IMR-90 (cell line): ENCODE measurements at regions not wholly inside any gene's neighbourhood (a gene's known extent, or its start where the extent isn't known, plus 50 kb on each side); places are given as distances from the start of the nearest gene placed in this dataset.
A peak's percentile ranks its signal among the peaks of the same experiment; 100 is the strongest.

ENCODE experiments used
- ATAC-seq: fragments of 200-7000 bp; cut with Tn5 transposase; 2 replicates; pipeline ENCODE4 v1.9.1; 2020; ENCODE audit warnings: low read depth, mild to moderate bottlenecking, moderate library complexity
- BruUV-seq: library from RNA; stranded (reverse); fragments of 400-500 nt; replicated peaks from 2 replicates; lab custom pipeline; 2021; lab: Mats Ljungman, UMichigan
- CTCF ChIA-PET: fragments of 300-600 bp; formaldehyde crosslinking; extraction: SDS; loops from one replicate; lab custom pipeline; 2021; ENCODE audit warnings: antibody characterized with exemption; lab: Yijun Ruan, JAX
- POLR2A ChIA-PET: fragments of 300-600 bp; sonication (Branson Sonifier 250); formaldehyde crosslinking; loops from one replicate; lab custom pipeline; 2022; ENCODE audit warnings: antibody characterized with exemption; ENCODE audit not compliant: unreplicated experiment; lab: Charles Lee
- DNase-seq: peaks from one replicate; pipeline ENCODE4 v3.0.0; 2013
- H2AFZ ChIP-seq: replicated peaks from 2 replicates; pipeline ENCODE3; 2013; ENCODE audit warnings: low read length, mild to moderate bottlenecking; ENCODE audit not compliant: poor library complexity
- H2AK5ac ChIP-seq: 2 replicates; pipeline ENCODE4 v1.6.1; 2013; ENCODE audit warnings: low read depth, low read length, inconsistent platforms
- H2AK9ac ChIP-seq: replicated peaks from 2 replicates; pipeline ENCODE3; 2013; ENCODE audit warnings: mild to moderate bottlenecking, low read depth, low read length, moderate library complexity; ENCODE audit not compliant: poor library complexity
- H2BK120ac ChIP-seq: 2 replicates; pipeline ENCODE4 v1.6.1; 2013; ENCODE audit warnings: low read depth, low read length, inconsistent platforms
- H2BK15ac ChIP-seq: 3 replicates; pipeline ENCODE4 v1.6.1; 2013; ENCODE audit warnings: low read depth, low read length, inconsistent platforms
- H2BK20ac ChIP-seq: 2 replicates; pipeline ENCODE4 v1.6.1; 2013; ENCODE audit warnings: low read depth, mild to moderate bottlenecking, inconsistent platforms, low read length, moderate library complexity
- H2BK5ac ChIP-seq: 2 replicates; pipeline ENCODE4 v1.6.1; 2013; ENCODE audit warnings: mild to moderate bottlenecking, low read depth, low read length, inconsistent platforms; ENCODE audit not compliant: poor library complexity, severe bottlenecking
- H3K14ac ChIP-seq: replicated peaks from 2 replicates; pipeline ENCODE4 v1.6.1; 2013; ENCODE audit warnings: low read depth, low read length, inconsistent platforms
- H3K18ac ChIP-seq: 2 replicates; pipeline ENCODE4 v1.6.1; 2013; ENCODE audit warnings: low read depth, low read length, control low read depth
- H3K23ac ChIP-seq: 2 replicates; pipeline ENCODE4 v1.6.1; 2013; ENCODE audit warnings: low read depth, low read length, inconsistent platforms
- H3K27ac ChIP-seq: 2 replicates; pipeline ENCODE4 v1.5.1; 2013; ENCODE audit warnings: mild to moderate bottlenecking, control low read depth, low read length; ENCODE audit not compliant: insufficient read depth
- H3K27me3 ChIP-seq: 2 replicates; pipeline ENCODE4 v1.6.1; 2013; ENCODE audit warnings: low read length; ENCODE audit not compliant: control insufficient read depth, insufficient read depth
- H3K36me3 ChIP-seq: 2 replicates; pipeline ENCODE4 v1.6.1; 2013; ENCODE audit warnings: low read length, mixed read lengths; ENCODE audit not compliant: control insufficient read depth, insufficient read depth
- H3K4ac ChIP-seq: 2 replicates; pipeline ENCODE4 v1.6.1; 2013; ENCODE audit warnings: low read depth, low read length, inconsistent platforms
- H3K4me1 ChIP-seq: 2 replicates; pipeline ENCODE4 v1.6.1; 2013; ENCODE audit warnings: low read length, mixed read lengths; ENCODE audit not compliant: control insufficient read depth, insufficient read depth
- H3K4me2 ChIP-seq: 2 replicates; pipeline ENCODE4 v1.6.1; 2013; ENCODE audit warnings: low read depth, mild to moderate bottlenecking, control low read depth, low read length, moderate library complexity
- H3K4me3 ChIP-seq: 2 replicates; pipeline ENCODE4 v1.5.1; 2013; ENCODE audit warnings: low read depth, mild to moderate bottlenecking, control low read depth, low read length, moderate library complexity; ENCODE audit not compliant: insufficient read depth
- H3K56ac ChIP-seq: 2 replicates; pipeline ENCODE4 v1.6.1; 2013; ENCODE audit warnings: low read length, inconsistent platforms; ENCODE audit not compliant: insufficient read depth; ENCODE audit errors: extremely low read depth
- H3K79me1 ChIP-seq, 2 experiments: 2 replicates each; pipeline ENCODE4 v1.6.1; 2013; ENCODE audit warnings: low read length in 2 of 2, inconsistent platforms in 1 of 2, low read depth in 1 of 2
- H3K9ac ChIP-seq: 2 replicates; pipeline ENCODE4 v1.6.1; 2013; ENCODE audit warnings: low read depth, low read length, control low read depth
- H3K9me1 ChIP-seq: 2 replicates; pipeline ENCODE4 v1.6.1; 2013; ENCODE audit warnings: low read length, inconsistent platforms; ENCODE audit not compliant: insufficient read depth
- H3K9me3 ChIP-seq: 2 replicates; pipeline ENCODE4 v1.6.1; 2013; ENCODE audit warnings: low read length; ENCODE audit not compliant: control insufficient read depth, insufficient read depth
- H4K20me1 ChIP-seq: 2 replicates; pipeline ENCODE4 v1.6.1; 2013; ENCODE audit warnings: low read length, inconsistent platforms; ENCODE audit not compliant: insufficient read depth
- H4K5ac ChIP-seq: 2 replicates; pipeline ENCODE4 v1.6.1; 2013; ENCODE audit warnings: mild to moderate bottlenecking, low read depth, low read length, control low read depth
- H4K8ac ChIP-seq, 2 experiments: 2 replicates each; pipeline ENCODE4 v1.6.1; 2013; ENCODE audit warnings: low read depth in 2 of 2, low read length in 2 of 2, control low read depth in 1 of 2, inconsistent platforms in 1 of 2
- H4K91ac ChIP-seq: 2 replicates; pipeline ENCODE4 v1.6.1; 2013; ENCODE audit warnings: low read depth, low read length, inconsistent platforms; ENCODE audit not compliant: insufficient read depth
- CHD1 ChIP-seq: IDR thresholded peaks from 2 replicates; pipeline ENCODE4 v1.6.1; 2012; ENCODE audit warnings: low read depth, low read length, improper control_type of control experiment
- FOS ChIP-seq: fragments of 150-350 bp; IDR thresholded peaks from 2 replicates; pipeline ENCODE4 v1.6.1; 2016; ENCODE audit warnings: low read depth, low read length
- MAZ ChIP-seq: IDR thresholded peaks from 2 replicates; pipeline ENCODE4 v1.6.1; 2012; ENCODE audit warnings: low read depth, mild to moderate bottlenecking, low read length, improper control_type of control experiment, moderate library complexity, borderline replicate concordance
- MXI1 ChIP-seq: IDR thresholded peaks from 2 replicates; pipeline ENCODE4 v1.6.1; 2012; ENCODE audit warnings: low read depth, mild to moderate bottlenecking, low read length, moderate library complexity, borderline replicate concordance
- RAD21 ChIP-seq: IDR thresholded peaks from 2 replicates; pipeline ENCODE4 v1.6.1; 2012; ENCODE audit warnings: low read length, improper control_type of control experiment
- RCOR1 ChIP-seq: IDR thresholded peaks from 2 replicates; pipeline ENCODE4 v1.6.1; 2012; ENCODE audit warnings: mild to moderate bottlenecking, low read length, improper control_type of control experiment; ENCODE audit not compliant: insufficient replicate concordance
- RFX5 ChIP-seq: IDR thresholded peaks from 2 replicates; pipeline ENCODE4 v1.8.0; 2012; ENCODE audit warnings: low read depth, mild to moderate bottlenecking, low read length, moderate library complexity
- WGBS, 2 experiments: methylation state at CpG; one replicate each; pipeline versions ENCODE4 v1.1.5 to v1.1.7; 2013; ENCODE audit warnings: missing lambda C conversion rate in 2 of 2; ENCODE audit not compliant: insufficient read length in 1 of 2; ENCODE audit errors: extremely low coverage in 2 of 2; 5-methylcytosine and 5-hydroxymethylcytosine counted together
- dilution Hi-C: fragments of 300-500 bp; cut with HindIII; formaldehyde crosslinking; loops from one replicate; pipeline ENCODE4 v1.14.3; 2018; ENCODE audit warnings: low sequenced_read_pairs; ENCODE audit not compliant: unreplicated experiment
- in situ Hi-C: fragments of 300-500 bp; cut with MboI; formaldehyde crosslinking; loops from 3 replicates; pipeline ENCODE4 v1.14.3; 2019; ENCODE audit warnings: low sequenced_read_pairs, inconsistent platforms, mixed read lengths
- intact Hi-C: fragments of 100-400 bp; cut with micrococcal nuclease; formaldehyde crosslinking; loops from 2 replicates; pipeline ENCODE4 v1.10.0; 2022
- TF ChIP-seq, protein P1 (sequence below): conservative IDR thresholded peaks from 2 replicates; pipeline ENCODE4 v1.5.1; 2012; ENCODE audit warnings: mild to moderate bottlenecking, low read depth, low read length, improper control_type of control experiment

DNA sequence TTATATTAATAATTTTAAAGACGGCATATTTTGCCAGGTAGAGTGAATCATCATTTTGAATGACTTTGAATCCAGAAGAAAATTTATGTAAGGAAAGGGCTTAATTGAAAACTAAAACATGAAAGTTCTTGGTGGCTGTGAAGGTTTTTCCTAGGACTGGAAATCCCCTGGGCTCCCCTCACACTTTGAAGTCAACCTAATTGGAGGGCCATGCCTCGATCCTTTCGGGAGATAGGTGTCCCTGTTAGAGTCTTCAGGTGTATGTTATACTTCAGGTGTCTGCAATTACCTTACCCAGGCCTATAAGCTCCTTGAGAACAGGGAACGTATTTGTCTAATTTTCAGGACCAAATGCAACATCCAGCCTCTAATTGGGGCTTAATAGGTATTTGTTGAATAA is 73.0 kb downstream of the ARL4C start (continued):
- TF ChIP-seq, protein P1, sequence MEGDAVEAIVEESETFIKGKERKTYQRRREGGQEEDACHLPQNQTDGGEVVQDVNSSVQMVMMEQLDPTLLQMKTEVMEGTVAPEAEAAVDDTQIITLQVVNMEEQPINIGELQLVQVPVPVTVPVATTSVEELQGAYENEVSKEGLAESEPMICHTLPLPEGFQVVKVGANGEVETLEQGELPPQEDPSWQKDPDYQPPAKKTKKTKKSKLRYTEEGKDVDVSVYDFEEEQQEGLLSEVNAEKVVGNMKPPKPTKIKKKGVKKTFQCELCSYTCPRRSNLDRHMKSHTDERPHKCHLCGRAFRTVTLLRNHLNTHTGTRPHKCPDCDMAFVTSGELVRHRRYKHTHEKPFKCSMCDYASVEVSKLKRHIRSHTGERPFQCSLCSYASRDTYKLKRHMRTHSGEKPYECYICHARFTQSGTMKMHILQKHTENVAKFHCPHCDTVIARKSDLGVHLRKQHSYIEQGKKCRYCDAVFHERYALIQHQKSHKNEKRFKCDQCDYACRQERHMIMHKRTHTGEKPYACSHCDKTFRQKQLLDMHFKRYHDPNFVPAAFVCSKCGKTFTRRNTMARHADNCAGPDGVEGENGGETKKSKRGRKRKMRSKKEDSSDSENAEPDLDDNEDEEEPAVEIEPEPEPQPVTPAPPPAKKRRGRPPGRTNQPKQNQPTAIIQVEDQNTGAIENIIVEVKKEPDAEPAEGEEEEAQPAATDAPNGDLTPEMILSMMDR, result no peak
- TF ChIP-seq RFX5, result no peak
- no peak for TF ChIP-seq RCOR1
- TF ChIP-seq MXI1, result no peak

DNA sequence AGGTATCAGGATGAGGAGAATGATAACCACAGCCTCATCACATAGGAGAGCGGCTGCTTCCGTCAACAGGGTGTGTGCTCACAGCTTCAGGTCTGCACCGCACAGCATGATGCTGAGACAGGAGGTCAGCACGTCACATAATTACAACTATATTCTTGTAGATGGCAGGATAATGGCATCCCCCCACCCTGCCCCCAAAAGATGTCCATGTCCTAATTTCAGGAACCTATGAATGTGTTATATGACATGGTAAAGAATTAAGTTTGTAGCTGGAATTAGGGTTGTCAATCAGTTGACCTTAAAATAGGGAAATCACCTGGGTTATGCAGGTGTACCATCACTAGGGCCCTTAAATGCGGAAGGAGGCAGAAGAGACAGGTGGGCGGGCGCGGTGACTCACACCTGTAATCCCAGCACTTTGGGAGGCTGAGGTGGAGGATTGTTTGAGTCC is 73.9 kb downstream of the ARL4C start:
- Histone ChIP-seq H3K23ac (no peak overlapping the region), H3K9ac (no peak overlapping the region), H4K20me1 (no peaks in the 10 kb centered on the region), H2AFZ (peak overlapping the region; percentile 63), H3K36me3 (no peaks in the 10 kb centered on the region), H3K4me1 (peaks cover 23% of the 10 kb centered on the region), H2AK5ac (peak overlapping the region; percentile 100), H2BK5ac (peak overlapping the region; percentile 91), H4K8ac (peak overlapping the region; percentile 6 to 91; a peak in 2 of 4 replicates), H2BK20ac (peak overlapping the region; percentile 95), H3K27ac (peak overlapping the region; percentile 77), H3K27me3 (no peaks in the 10 kb centered on the region), H3K18ac (peak overlapping the region; percentile 94), H3K14ac (peak overlapping the region; percentile 43; the same call in 1 of the 2 replicates), H4K5ac (peak overlapping the region; percentile 91), H3K9me1 (peaks cover 16% of the 10 kb centered on the region; the same call in 1 of the 2 replicates), H3K4me2 (no peak overlapping the region), H3K56ac (no peak overlapping the region), H2BK15ac (peak overlapping the region; percentile 77; the same call in 2 of the 3 replicates), H2BK120ac (peak overlapping the region; percentile 93), H3K4me3 (no peak overlapping the region), H3K79me1 (no peaks in the 10 kb centered on the region), H2AK9ac (peak overlapping the region; percentile 55), H3K9me3 (no peaks in the 10 kb centered on the region), H4K91ac (peak overlapping the region; percentile 84), H3K4ac (peak overlapping the region; percentile 91)
- DNase-seq (no peak), ATAC-seq (0 out of 2 replicates have a peak, but pooled peaks have one; percentile 2)
- no TSS peak for BruUV-seq
- dilution Hi-C loops, result no loop called here
- ChIA-PET CTCF (interaction anchor here (0.9 kb wide), 1 partner anchor 10 kb away, joined by 4 read pairs; no protein-coding TSS in a partner anchor), POLR2A (no interaction called here)
- in situ Hi-C loops, result no loop called here
- intact Hi-C loops, result loop anchor here (2.0 kb wide), 1 partner anchor 72 kb away; no protein-coding TSS in a partner anchor
- 100% methylated on average over 1 of the region's 8 CpGs; no CpG with 5 or more reads in 1 of the 2 experiments for WGBS, 2 experiments
- TF ChIP-seq FOS, result no peak
- no peak for TF ChIP-seq MAZ
- no peak for TF ChIP-seq CHD1
- no peak for TF ChIP-seq RAD21
- no peak for TF ChIP-seq MXI1
